T-helper 9 cell (primary cell): ENCODE measurements at regions not wholly inside any gene's neighbourhood (a gene's known extent, or its start where the extent isn't known, plus 50 kb on each side); places are given as distances from the start of the nearest gene placed in this dataset.
"Not testable (repeated sequence)": the region's sequence is repeated elsewhere in the genome, so short reads cannot be mapped to it uniquely, and the experiment has no call there.

Experiments used
- DNase-seq: peaks from one replicate; pipeline ENCODE4 v3.0.0-alpha.2; 2020

DNA sequence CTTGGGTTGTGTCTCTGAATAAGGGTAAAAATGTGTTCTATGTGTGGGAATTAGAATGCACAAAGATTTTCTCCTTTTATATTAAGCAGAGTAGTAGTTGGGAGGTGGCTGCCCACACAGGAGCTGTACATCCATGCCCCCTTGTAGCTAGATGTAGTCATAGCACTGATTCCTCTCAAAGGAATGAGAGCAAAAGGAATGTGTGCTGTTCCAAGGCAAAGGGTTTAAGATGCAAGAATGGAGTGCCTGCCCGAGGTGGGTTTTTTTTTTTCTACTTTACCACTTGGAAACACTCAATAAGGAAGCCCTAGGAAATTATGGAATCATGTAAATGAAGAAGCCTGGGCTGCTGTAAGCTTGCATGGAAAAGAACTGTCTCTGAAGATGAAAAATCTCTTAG lies 2183.2 kb upstream of the AGA start:
- no peak for DNase-seq

DNA sequence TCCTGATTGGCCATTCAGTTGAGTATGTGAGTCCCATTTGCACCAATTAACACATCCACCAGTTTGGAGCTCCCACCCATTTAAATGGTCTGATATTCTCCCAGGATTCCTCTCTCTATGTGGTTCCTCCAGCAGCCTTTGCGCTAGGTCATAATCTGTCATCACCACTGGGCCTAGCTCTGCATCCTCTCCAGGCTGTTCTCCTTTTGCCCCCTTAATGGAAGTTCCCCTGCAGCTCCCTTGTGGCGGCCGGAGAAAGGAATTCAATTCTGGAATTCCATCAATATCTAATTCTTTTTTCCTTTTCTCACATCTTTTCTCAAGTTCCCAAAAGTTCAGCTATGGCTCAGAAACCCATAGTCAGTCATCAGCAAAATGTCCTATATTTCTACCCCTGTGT lies 2184.4 kb upstream of the AGA start:
- DNase-seq: no peak

DNA sequence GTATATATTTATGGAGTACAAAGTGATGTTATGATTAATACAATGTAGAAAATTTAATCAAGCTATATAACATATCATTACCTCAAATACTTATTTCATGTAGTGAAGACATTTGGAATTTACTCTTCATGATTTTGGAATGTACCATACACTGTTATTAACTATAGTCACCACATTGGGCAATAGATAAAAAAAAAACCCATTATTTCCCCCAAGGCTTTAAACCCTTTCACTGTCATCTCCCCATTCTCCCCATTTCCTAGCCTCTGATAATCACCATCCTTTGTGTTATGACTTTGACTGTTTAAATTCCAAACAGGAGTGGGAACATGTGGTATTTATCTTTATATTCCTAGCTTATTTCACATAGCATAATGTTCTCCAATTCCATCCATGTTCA lies 2189.1 kb upstream of the AGA start:
- no peak for DNase-seq

DNA sequence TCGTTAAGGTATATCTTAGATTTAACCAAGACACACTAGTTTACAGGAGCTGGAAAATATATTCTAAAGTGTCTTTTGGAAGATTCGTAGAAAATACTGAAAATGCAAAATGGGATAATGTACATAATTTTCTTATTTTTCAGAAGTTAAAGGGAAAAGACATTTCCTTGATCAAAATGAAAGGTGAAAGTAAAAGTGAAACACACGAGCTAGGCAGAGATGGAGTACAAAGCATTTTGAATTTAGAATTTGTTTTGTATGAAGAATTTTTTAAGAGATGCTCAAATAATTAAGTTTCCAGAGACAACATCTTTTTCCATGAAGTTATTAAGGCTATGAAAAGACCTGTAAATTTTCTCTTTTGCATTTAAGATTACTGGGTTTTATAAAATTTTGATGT lies 2192.6 kb upstream of the AGA start:
- no peak for DNase-seq

DNA sequence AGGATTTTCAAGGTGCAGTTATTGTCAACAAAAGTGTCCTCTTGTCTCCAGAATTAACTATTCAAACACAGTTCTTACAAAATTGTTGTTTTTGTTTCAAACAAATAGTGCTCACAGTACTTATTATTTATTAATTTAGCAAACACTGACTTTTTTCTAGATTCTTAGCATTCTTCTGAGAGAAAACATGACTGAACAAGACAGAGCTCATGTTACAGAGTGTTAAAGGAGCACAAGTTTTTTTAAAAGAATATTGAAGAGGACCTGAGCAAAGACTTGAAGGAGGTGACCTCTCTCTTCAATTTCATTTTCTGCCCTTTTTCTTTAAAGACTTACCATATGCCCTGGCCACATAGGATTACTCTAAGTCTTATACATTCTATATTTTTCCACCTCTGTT lies 2220.3 kb upstream of the AGA start:
- no peak for DNase-seq

DNA sequence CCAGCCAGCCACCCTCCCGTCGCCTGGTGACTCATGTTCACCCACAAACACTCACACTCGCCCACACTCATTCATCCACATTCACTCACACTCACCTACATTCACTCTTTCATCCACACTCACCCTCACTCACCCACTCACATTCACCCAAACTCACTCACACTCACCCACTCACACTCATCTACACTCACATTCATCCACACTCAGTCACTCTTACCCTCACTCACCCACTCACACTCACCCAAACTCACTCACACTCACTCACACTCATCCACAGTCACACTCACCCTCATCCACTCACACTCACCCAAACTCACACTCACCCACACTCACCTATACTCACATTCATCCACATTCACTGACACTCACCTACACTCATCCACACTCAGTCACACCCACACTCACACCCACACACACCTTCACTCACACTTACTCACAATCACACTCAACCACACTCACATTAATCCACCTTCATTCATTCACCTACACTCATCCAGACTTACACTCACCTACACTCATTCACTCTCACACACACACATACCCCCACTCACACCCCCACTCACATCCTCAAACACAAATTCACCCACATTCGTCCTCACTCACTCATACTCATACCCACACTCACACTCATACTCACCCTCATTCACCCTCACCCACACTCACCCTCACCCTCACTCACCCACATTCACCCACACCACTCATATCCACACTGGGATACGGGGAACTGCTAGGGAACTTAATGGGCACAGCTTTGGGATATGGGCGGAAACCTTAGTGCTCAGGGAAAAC lies 2221.6 kb upstream of the AGA start:
- DNase-seq: no peak

DNA sequence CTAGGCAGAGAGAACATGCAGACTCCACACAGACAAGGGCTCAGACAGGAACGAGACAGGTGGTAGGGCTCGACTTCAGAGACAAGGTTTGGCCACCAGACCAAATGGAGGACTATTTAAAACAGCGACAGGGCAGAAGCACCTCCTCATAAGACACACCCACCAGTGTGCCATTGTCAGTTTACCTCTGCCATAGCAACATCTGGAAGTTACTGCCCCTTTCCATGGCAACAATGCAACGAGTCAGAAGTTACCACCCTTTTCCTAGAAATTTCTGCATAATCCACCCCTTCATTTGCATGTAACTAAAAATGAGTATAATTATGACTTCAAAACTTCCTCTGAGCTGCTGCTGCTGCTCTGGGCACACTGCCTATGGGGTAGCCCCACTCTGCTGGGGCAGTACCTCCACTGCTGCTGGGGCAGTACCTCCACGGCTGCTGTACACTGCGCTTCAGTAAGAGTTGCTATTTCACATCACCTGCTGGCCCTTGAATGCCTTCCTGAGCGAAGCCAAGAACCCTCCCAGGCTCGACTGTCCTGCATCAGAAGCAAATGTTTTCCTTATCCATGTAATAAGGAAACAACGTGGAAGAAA lies 2222.3 kb upstream of the AGA start:
- no peak for DNase-seq

DNA sequence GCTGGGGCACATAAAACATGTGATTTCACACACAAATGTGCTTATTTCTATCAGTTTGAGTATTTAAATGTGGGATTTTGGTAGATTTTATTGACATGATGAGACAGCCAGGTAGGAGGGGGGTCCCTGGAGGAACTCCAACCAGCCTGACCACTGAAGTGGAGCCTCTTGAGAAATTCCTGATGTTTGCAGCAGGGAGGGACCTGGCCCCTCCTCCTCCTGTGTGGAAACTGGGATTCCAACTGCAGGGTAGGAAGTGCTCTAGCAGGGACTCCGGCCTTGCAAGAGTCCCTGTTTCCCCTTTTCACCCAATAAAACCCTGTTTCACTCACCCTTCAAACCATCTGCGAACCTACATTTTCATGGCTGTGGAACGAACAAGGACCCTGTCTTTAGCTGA lies 2224.0 kb upstream of the AGA start:
- DNase-seq: no peak

DNA sequence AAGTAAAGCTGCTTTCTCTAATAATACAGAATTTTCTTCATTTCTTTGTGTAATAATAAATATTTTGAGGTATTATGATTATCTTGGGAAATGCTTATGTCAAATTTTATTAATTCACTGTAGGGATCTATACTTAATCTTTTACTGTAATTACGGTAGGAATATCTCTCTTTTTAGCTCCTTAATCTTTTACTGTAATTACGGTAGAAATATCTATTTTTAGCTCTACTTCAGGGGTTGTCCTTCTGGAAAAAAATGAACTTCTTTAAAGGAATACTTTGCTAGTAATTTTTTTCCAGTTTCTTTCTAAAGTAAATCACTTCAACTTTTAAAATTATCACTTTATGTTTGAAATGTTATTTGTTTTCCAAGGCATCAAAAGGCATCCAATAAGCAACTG lies 2229.4 kb upstream of the AGA start:
- no peak for DNase-seq

DNA sequence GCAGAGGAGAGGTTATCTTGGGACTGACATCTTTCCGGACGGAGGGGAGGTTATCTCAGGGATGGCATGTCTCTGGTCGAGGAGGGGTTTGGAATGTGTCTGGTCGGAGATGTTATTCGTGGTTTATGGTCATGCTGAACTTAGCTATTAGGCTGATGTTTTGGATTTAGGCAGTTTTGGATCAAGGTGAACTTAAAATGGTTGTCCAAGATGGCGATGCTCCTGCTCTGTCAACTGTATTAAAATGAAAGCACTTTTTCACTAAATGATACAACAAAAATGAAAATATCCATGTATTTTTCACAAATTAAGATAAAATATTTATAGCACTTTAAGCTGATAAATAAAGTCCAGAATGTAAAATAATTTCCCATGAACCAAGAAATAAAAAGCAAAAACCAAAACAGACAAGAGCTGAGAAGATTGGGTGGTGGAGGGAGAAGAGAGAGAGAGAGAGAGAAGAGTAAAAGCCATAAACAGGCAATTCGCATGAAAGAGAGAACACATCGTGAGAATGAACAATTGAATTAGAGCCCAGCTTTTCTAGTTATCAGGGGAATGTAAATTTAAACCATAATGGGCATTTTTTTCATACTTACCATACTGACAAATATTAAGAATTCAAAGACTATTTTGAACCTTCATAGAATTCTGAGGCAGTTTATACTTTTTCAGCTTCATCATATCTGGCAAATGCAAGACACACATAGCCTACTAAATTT lies 2236.0 kb upstream of the AGA start:
- DNase-seq: no peak

DNA sequence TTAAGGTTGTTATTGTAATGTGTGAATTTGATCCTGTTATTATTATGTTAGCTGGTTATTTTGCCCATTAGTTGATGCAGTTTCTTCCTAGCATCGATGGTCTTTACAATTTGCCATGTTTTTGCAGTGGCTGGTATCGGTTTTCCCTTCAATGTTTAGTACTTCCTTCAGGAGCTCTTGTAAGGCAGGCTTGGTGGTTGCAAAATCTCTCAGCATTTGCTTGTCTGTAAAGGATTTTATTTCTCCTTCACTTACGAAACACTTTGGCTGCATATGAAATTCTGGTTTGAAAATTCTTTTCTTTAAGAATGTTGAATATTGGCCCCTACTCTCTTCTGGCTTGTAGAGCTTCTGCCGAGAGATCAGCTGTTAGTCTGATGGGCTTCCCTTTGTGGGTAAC lies 2241.4 kb upstream of the AGA start:
- not testable (repeated sequence) for DNase-seq

DNA sequence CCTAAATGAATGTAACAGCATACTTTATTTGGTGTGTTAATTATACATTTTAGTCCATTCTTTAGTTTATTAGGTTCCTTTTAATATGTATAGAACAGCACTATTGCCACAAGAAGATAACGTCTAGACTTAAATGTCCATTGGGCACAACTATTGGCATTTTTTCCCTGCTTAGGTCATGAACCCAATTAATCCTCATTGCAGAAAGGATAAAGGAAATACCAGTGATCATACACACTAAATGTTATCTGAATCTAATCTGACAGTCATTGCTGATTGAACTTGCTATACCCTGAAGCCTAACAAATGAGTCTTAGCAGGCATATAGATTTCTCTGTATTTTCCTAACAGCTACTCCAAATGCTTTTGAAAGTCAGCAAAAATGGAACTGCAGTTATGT lies 2250.0 kb upstream of the AGA start:
- DNase-seq: no peak

DNA sequence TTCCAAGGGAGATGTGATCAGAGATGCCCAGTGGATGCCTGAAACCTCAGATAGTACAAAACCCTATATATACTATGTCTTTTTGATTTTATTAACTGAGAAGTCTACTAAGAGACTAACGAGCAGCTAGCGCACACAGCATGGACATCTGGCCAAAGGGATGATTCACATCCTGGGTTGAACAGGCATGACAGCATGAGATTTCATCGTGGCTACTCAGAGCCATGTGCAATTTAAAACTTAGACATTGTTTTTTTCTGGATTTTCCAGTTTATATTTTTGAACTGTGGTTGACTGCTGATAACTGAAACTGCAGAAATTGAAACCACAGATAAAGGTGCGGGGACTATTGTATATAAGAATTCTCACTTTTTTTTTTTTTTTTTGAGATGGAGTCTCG lies 2252.9 kb upstream of the AGA start:
- no peak for DNase-seq

DNA sequence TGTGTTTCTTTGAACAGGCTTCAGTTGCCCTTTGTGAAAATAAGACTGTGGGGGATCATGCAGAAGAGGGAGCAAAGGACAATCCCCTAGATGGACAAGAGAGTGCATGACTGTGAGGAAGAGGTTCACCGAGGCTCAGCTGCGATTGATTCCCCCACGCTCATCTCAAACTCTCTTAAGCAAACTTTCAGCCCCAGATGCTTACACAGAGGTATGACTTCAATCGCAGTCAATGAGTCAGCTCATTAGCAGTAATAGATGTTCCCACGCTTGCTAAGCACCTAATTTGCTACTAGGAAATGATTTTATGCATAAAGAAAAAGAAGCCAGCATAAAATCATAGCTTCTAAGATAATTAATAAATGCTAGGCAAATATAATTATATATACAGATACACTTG lies 2256.1 kb upstream of the AGA start:
- no peak for DNase-seq

DNA sequence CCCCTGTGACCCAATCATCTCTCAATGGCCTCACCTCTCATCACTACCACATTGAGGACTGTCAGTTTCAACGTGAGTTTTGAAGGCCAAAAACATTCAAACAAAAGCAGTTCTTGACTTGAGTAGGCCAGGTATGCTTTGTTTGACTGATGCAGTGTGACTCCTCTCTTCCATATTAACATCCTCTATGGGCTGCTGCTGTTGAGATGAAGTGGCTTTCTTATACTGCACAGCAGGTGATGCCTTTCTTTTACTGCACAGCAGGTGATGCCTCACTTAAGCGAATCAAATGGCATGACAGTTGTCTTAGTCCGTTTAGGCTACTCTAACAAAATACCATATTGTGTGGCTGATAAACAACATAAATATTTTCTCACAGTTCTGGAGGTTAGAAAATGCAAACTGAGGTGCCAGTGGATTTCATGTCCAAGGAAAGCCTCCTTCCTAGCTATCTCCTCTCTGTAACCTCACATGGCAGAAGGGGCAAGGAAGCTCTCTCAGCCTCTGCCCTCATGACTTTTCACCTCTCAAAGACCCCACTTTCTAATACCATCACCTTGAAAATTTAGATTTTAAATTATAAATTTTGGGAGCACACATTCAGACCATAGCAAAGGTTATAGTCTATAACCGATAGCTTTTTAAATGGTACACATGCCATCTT lies 2267.9 kb upstream of the AGA start:
- DNase-seq: no peak

DNA sequence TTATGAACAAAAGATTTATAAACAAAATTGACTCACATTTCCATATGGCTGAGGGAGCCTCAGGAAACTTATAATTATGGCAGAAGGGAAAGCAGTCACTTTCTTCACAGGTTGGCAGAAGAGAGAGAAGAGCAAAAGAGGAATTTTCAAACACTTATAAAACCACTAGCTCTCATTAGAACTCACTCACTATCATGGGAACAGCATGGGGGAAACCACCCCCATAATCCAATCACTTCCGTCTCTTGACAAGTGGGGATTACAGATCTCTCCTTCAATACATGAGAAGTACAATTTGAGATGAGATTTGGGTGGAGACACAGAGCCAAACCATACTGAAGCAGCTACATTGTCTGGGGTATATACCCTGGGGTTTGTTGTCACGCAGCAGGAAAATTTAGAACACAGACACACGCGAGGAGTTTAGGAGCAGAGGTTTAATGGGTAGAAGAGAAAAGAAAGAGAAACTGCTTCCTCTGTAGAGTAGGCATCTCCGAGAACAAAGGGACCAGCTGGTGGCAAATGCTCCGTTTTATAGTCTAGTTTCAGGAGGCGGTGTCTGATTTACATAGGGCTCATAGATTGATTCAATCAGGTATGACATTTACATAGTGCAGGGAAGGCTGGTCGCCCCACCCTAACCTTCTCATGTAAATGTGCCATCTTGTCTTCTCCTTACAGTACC lies 2277.7 kb upstream of the AGA start:
- DNase-seq: no peak

DNA sequence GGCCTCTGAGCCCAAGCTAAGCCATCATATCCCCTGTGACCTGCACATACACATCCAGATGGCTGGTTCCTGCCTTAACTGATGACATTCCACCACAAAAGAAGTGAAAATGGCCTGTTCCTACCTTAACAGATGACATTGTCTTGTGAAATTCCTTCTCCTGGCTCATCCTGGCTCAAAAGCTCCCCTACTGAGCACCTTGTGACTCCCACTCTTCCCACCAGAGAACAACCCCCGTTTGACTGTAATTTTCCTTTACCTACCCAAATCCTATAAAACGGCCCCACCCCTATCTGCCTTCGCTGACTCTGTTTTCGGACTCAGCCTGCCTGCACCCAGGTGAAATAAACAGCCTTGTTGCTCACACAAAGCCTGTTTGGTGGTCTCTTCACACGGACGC lies 2284.3 kb upstream of the AGA start:
- DNase-seq: not testable (repeated sequence)

DNA sequence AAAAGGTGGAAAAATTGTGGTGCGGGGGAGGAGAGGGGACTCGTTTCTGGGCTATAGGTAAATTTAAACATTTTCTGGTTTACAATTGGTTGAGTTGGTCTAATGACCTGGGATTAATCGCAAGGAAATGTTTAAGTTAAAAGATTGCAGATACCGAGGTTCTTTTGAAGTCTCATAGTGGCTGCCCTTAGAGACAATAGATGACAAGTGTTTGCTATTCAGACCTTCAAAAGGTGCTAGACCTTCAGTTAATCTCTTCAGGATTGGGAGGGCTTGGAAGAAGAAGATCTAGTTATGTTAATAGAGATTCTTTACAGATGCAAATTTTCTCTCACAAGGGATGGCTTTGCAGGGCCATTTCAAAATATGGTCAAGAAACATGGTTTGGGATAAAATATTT lies 2286.1 kb upstream of the AGA start:
- no peak for DNase-seq

DNA sequence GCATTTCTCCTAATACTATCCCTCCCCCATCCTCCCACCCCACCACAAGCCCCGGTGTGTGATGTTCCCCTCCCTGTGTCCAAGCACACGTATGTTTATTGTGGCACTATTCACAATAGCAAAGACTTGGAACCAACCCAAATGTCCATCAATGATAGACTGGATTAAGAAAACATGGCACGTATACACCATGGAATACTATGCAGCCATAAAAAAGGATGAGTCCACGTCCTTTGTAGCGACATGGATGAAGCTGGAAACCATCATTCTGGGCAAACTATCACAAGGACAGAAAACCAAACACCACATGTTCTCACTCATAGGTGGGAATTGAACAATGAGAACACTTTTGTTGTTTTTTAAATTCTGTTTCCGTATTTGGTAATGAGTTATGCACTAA lies 2294.6 kb upstream of the AGA start:
- not testable (repeated sequence) for DNase-seq

DNA sequence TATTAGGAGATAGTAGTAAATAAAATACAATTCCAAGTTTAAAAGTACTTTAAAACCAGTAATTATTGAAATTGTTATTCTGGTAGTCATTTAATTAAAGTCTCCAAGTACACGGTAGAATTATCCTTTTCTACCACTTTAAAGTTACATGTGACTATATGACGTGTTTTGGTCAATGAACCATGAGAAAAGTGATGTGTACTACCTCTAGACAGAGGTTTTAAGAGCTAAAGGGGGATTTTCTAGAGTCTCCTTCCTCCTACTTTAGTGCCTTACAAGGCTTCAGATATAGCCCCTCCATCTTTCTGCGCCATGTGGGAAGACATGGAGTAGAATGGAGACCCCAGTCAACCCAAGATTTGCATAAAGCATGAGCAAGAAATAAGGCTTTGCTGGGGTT lies 2296.6 kb upstream of the AGA start:
- no peak for DNase-seq

DNA sequence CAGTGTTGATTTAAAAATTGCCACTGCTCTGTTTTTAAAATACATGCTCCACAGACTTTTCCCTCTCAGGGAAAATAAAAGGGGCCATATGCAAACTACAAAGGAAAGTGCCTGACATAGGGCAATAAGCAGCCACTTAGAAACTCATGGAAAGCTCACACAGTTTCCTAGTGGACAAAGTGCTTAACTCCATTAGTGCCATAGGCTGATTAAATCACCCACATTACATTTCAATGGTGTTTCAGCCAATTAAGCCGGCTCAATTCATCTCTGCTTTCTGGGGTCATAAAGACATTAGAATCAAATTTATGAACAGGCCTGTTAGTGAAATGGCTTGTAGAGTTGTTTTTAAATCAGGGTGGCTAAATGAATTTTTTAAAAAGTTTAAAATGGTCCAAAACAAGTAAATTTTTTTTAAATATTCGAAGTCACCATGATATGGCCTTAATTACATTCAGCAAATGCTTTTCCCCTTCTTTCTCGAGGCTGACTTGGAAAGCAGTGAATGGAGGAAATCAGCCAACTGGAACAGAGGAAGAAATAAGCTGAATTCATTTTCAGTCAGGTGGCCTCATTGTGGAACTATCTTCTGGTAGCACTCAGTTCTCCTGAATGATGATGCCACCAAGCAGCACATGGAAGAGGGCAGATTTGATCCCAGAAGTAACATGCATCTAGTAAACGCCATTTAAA lies 2305.1 kb upstream of the AGA start:
- no peak for DNase-seq

DNA sequence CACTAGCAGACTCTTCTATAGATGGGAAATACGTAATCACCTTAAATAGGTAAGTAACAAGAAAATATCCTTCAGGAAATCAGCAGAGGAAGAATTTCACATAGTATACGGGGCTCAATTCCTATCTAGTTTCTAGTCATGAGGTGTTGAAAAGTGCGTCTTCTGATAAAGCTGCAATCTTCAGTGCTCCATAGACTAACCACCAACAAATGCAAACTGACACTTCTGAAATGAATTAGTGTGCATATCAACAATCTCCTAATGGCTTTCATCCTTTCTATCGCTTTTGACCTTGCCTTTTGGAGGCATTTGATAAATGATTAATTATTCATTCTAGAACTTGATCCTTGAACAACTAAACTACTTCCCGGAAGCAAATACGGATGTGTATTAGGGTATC lies 2306.6 kb upstream of the AGA start:
- no peak for DNase-seq

DNA sequence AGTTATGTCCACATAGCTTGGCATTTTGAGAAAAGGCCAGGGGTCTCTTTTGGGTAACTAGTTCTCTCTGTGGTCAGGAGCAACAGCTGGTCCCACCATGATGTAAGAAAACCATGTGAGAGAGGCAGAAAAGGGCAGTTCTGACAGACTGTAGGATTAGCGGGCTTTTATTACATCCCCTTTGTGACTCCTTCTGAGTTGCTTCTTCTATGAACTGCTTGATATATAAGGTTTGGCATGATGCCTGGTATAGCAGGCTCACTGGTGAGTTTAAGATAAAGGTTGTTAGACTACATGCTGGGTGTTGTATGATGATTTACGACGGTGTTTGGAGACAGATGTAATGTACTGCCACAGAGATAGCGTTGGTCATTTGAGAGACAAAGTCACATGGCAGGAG lies 2308.1 kb upstream of the AGA start:
- DNase-seq: no peak
